NCI-H510A (cell line): ENCODE measurements at regions not wholly inside any gene's neighbourhood (a gene's known extent, or its start where the extent isn't known, plus 50 kb on each side); places are given as distances from the start of the nearest gene placed in this dataset.

Experiments used
- DNase-seq: peaks from one replicate; lab custom pipeline; 2025; lab: John Stamatoyannopoulos, UW

DNA sequence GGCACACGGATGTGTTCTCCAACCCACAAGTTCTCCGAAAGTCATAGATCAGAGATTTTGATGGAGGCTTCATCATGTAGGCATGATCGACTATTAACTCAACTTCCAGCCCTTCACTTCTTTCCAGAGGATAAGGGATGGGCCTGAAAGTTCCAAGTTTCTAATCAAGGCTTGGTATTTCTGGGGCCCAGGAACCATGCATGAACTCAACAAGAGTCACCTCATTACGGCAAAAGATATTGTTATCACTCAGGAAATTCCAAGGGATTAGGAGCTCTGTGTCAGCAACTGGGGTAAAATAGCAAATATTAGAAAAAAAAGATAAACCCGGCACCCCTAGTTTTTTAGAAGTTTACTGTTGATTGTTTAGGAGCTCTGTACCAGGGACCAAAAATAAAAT lies 240.1 kb upstream of the PPP1R2C start:
- no peak for DNase-seq

DNA sequence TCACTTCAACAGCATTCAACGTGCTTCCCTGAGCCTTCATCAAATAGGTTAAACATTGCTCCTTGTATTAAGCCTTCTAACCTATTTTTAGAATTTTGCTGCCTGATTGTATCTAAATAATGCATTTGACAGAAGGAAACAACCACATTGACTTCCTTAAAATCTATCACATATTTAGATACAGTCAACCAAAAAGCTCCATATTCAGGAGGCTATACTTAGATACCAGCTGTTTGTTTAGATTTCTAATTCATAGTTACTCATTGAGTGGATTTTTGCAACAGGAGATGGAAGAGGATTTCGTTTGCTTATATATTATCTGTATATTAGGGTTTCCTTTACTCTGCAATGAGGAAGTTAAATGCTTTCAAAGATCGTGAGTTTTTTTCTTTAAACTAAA lies 241.1 kb upstream of the PPP1R2C start:
- no peak for DNase-seq

DNA sequence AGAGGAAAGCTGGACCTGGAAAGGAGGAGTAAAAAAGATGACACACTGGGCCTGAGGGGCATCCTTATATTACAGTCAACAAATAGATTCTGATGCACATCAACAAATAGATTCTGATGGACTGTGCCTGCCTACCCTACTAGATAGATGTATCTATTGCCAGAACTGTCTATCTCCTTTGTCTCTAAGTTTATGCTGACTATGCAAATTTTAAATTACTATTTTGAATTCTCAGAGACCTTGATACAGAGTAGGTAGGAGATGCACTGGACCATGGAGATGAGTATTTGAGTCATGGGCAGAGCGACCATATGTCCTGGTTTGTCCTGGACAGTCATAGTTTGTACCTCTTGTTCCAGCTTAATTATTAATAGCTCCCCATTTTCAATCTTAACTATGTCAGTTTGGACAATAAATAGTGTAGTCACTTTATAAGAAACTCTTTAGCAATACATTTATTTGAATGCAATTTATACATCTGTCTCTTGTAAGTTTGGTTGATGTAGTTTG lies 247.9 kb upstream of the PPP1R2C start:
- DNase-seq: no peak

DNA sequence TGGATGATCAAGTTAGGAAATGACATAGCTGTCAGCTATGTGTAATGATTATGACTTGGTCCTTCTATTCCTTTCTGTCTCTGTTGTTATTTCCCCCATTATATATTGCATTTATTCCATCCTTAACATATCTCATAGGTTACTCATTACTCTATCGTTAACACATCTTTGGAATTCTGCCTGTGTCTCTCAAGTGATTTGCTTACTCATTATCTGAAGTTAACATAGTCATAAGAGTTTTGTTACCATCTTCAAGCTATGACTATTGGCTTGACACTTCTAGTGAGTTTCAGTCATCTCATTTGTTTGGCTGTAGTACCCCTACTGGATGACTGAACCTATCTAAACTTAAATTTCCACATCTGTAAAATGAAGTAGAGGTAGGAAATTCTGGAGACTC lies 286.1 kb upstream of the PPP1R2C start:
- DNase-seq: no peak

DNA sequence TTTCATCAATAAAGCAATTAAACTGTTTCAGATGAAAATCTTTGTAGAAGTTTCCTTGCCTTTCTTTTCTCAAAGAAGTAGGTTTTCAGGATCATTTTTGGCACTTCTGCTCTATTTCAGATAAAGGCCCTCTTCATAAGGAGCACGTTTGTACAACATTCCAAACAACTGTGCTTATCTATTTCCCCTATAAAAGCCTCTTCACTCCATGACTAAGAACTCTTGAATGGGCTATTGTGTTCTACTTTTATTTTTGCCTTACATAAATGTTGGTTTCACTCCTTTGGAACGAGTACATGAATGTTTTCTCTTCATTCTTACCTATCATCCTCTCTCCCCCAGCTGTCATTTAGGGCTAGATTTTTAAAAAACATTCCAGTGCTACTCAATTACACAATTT lies 288.0 kb upstream of the PPP1R2C start:
- DNase-seq: no peak

DNA sequence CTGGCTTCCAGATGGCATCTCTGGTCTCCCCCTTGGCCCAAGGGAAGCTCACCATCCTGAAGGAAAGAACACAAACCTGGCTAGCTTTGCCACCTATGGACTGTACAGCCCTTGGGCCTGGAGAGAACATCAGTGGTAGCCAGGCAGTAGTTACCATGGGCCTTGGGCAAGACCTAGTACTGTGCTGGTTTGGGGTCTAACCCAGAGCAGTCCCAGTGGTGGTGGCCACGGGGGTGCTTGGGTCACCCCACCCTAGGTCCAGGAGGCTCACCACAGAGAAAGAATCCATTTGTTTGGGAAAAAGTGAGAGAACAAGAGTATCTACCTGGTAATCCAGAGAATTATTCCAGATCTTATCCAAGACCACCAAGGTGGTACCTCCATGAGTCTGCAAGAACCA lies 290.7 kb upstream of the PPP1R2C start:
- no peak for DNase-seq

DNA sequence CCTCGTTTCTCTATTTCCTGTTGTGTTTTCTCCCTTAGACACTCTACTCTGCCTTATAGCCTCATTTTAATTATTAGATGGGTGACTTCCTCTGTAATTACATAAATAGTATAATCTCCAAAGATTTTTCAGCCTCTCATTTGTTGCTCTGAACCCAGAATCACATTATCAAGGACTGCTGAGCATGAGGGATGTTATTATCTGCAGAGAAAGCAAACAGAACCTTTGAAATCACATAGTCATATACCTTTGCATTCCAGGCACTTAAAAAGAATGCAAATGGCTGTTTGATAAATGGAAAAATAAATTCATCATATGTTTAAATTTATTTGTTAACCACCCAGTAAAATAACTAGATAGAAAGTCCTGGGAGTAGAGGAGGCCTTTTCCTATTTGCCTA lies 305.1 kb upstream of the PPP1R2C start:
- DNase-seq: no peak

DNA sequence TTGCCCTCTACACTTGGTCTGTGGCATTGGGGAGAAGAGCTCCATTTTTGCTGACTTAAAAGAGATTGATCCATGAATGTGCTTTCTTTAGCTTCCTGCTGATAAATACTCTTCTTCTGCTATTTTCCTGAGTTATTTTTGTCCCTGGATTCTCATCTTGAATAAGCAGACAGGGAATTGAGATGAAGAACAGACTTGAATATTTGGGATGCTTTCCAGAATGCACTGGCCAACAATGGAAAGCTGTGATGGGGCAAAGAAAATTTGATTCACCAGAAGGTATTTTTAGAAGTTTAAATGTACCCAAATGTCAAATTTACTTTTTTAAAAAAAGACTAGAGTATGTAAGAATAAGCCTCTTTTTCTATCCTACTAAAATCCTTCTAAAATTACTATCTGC lies 309.9 kb upstream of the PPP1R2C start:
- no peak for DNase-seq

DNA sequence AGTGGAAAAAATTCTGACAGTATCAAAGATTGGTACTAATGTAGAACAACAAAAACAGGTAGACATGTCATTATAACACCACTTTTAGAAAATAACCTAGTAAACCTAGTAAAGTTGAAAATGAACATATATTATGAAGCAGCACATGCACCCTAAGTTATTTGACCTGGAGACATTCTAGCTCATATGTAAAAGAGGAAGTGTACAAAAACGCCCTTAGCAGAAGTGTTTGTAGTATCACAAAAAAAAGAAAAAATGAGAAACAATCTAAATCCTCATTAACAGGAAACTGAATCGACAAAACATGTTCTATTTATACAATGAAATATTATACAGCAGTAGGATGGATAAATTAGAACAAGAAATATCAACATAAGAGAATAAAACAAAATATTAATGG lies 318.9 kb upstream of the PPP1R2C start:
- no peak for DNase-seq

DNA sequence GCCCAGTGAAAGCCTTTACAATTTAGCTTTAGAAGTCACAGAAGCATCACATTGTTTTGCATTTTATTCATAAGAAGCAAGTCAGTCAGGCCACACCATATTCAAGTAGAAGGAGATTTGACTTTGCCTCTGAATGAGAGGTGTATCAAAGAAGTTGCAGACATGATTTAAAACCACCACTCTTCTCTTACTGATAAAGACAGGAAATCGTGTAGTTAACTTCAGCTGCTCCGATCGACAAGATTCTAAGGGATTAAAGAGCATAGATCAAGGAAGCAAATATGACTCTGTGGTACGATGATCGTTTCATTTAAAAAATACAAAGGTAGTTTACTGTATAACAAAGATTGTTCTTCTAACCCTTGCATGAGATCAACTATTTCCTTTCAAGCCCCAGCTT lies 328.0 kb upstream of the PPP1R2C start:
- no peak for DNase-seq

DNA sequence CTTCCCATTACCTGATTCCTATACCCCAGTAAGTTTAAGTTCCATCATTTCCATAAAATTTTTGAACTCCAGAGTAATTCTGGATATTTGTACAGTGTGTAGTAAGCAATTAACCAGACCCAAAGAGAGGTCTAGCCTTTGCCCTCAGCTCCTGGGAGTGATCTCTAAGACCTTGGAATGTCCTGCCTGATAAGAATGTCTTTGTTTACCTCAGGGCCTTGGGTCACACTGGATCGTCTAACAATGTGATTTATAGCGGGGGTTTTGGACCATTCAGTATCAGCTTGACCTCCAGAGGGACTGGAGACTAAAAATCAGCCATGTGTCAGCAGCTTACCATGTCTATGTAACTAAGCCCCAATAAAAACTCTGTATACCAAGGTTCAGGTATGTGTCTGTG lies 330.9 kb upstream of the PPP1R2C start:
- DNase-seq: no peak

DNA sequence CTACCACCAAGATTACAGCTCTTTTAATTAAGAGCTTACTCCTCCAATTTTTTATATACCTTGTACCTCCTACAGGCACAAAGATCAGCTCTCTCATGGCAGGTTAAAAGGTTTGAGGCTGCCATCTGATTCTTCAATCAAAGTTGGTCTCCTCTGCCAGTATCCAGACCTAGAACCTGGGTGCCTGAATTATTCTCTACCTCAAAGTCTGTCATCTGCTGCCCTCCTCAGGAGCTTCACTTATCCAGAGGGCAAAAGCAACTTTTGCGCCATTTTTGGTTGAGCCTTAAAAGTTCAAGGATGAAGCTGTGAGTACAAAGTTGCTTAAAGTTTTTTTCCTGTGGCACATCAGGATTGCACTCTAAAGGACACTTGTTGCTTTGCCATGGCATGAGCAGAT lies 343.7 kb upstream of the PPP1R2C start:
- no peak for DNase-seq

DNA sequence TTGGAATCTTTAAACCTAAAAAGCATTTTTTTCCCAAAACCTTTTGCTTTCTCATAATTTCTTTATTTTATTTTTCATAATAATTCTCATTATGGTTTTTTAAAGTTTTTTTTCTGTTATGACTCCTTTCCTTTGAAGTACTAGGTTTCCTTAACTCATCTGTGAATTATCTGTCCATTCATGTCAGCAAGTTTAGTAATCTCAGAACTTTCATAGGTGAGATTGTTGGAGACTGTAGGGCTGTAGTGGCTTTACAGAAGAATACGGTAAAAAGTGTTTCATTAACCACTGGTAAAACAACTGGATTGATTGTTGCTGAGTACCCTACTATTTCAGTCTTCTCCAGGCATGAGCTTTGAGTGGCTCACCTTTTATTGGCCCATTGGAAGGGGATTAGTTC lies 361.7 kb upstream of the PPP1R2C start:
- DNase-seq: no peak

DNA sequence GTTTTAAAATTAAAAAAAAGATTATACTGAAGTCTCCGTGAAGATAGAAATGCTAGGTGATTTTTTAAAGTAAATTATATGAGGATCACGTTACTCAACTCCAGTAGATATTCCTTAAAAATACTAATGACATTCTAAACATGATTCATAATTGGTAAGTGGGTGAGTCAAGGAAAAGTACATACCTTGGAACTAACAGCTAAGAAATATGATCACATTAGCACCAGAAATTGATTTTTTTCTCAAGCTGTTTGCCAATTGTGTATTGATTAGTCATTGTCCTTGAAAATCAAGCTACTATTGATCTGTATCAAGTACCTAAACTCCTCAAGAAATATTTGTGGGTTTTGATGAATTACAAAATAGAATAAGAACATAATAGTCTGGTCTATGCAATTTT lies 362.6 kb upstream of the PPP1R2C start:
- DNase-seq: no peak

DNA sequence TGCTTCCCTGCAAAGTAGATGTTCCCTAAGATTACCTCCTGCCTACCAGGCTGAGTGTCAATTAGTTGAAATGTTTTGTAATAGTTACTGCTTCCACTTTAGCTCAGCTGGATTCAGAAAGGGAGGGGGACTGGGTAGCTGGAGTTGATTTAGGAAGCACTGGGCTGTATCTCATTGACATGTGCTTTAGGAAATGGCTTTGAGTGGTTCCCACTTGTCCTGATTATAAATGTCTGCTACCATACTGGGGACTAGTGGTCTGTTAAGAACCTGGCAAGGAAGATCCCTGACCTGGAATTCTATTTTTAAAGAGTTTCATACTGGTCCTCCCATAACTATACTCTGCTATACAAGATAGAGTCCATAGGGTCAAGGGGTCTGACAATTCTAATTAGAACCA lies 363.9 kb upstream of the PPP1R2C start:
- no peak for DNase-seq

DNA sequence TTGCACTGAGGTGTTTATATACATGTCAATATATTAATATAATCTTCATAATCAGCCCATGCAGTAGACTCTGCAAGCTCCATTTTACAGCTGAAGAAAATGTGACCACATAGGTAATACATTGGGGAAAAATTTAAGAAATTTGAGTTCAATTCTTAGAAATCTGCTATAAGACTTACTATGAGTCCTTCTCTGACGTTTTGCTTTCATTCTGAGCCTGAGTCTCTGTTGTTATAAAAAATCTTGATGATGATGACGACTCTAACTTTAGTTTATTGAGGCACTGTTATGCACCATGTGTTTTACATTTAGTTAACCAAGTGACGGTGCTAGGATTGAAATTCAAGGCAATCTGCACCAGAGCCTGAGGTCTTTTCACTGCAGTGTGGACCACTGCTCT lies 370.3 kb upstream of the PPP1R2C start:
- no peak for DNase-seq

DNA sequence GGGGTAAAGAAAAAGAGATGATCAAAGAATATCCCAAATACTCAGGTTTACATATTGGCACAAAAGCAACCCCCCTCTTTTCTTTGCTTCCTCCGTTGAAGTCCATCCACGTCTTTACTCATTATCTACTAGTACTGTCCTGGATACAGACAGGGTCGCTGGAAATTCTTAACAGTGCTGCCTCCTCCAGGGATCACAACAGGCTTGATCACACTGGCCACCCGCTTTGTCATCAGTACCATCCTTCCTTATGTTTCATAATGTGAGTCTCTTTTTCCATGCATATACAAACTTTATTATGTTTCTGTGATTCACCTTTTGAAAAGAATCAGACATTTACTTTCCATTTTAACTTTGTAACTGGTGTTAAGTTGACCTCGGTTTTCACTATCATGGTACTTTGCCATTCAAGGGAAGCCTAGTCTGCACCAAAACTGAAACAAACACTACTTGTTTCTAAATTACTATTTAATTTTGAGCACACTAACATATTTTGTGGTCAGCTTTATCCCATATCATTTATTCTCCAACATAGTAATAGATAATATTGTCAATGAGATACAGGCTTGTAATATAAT lies 387.5 kb upstream of the PPP1R2C start:
- DNase-seq: no peak

DNA sequence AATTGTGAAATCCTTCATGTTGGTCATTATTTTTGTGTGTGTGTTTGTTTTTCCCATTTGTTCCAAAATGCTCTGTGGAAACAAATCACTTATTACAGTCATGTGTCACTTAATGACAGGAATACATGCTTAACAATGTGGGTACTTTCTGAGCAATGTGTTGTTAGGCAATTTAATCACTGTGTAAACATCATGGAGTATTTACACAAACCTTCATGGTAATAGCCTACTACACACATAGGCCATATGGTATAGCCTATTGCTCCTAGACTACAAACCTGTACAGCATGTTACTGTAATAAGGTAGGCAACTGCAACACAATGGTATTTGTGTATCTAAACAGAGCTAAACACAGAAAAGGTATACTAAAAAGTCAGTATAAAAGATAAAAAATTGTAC lies 388.9 kb upstream of the PPP1R2C start:
- DNase-seq: peak; percentile 8

DNA sequence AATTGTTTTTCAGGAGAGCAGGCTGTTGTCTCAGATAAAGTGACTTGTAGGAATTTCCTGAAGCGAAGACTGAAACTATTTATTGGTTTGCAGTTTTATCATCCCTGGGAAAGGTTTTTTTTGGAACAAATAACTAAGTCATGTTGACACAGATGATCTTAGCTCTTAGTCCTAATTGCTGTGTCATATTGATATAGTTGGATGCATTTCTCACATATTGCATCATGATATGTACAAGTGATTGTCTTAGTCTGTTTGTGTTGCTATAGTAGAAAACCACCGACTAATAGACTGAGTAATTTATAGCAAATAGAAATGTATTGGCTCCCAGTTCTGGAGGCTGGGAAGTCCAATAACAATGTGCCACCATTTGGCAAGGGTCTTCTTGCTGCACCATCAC lies 397.5 kb upstream of the PPP1R2C start:
- DNase-seq: no peak

DNA sequence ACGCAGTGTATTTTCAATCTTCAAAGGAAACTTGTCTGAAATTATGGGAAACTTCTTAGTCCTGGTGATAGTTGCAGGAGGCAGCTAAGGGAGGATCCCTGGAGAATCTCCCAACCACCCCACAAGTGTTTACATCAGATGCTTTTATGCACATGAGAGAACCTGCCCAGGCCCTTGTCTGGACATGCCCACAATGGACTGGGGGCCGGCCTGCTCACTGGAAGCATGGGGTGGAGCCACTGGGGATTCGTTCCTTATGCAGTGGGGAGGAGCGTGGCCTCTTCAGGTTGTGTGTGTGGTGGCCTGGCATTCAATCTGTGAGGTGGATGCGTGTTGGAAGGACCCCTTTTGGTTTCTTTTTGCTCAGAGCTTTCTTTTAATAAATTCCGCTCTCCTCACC lies 398.7 kb upstream of the PPP1R2C start:
- no peak for DNase-seq

DNA sequence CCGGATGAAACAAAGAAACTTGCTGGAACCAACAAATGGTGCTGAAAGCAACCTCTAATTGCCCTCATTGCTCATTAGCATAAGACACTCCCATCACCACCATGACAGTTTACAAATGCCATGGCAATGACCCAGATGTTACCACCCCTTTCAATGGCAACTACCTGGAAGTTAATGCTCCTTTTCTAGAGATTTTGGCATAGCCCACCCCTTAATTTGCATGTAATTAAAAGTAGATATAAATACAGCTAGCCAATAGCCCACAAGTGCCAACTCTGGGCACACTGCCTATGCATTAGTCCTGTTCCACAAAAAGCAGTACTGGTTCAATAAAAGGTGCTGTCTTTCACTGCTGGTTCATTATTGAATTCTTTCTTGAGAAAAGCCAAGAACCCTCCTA lies 410.3 kb upstream of the PPP1R2C start:
- DNase-seq: no peak

DNA sequence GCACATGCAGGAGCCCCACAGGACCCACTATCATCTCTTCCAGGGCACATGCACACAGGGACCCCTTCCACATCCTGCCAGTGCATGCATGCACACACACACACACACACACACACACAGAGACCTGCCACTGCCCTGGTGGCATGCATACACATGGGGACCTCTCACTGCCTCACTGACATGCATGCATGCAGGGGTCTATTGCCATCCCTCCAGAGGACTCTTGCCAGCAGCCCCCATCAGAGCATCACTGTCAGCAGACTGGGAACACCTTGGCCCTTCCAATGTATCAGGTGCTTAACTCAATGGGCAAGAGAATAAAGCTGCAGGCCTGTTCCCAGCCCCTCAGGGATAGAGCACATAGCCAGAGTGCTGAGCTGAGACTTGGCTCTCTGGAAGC lies 433.6 kb upstream of the PPP1R2C start:
- no peak for DNase-seq

DNA sequence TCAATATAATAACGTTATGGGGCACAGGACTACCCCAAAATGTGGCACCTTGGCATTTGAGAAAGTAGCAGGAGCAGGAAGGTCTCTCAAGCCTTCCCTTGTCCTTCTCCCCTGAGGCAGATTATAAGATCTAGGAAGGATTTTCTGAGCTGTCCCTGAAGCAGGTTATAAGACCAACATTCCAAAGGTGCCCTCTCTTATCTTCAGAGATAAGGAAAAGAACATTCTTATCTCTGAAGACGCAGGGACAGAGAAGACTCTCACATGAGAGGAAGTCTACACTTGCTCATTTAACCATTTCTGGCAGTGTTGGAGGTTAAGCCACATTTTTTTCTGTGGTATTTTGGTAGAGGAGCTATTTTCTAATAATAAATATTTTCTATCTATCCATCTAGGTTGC lies 437.9 kb upstream of the MAOA start:
- DNase-seq: no peak

DNA sequence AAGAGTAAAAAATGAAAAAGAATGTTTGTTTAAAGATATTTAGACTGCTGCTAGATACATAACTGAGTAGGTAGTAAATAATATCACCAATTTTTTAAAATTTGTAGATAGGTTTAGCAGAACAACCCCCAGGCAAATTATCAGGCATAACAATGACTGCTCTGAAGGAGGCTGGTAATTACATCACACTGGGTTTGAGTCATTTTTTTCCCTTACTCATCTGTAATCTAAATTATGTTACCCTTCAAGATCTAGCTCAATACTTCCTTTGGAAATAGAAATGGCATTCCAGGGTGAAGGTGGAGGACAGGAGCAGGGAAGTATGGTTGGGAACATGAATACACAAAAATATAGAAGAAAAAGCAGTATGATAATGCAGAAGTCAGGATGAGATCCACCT lies 431.6 kb upstream of the MAOA start:
- DNase-seq: no peak
